Neural cell (in vitro differentiated cells): ENCODE measurements at regions not wholly inside any gene's neighbourhood (a gene's known extent, or its start where the extent isn't known, plus 50 kb on each side); places are given as distances from the start of the nearest gene placed in this dataset.

Experiments used
- H2AFZ ChIP-seq: fragments of 200-600, 300-800 bp; sonication (generic), shearing (Covaris generic); 2 replicates; pipeline ENCODE4 v1.6.0; 2014; ENCODE audit warnings: low read depth, mild to moderate bottlenecking, antibody characterized with exemption, low read length, moderate library complexity
- H3F3A ChIP-seq: fragments of 200-600 bp; shearing (Covaris generic); 2 replicates; pipeline ENCODE4 v1.6.1; 2016; ENCODE audit warnings: mild to moderate bottlenecking, moderate library complexity, mixed read lengths, antibody characterized with exemption, low read length; ENCODE audit not compliant: insufficient read depth, poor library complexity, severe bottlenecking
- H3K27ac ChIP-seq: fragments of 200-600, 300-800 bp; sonication (generic), shearing (Covaris generic); 2 replicates; pipeline ENCODE4 v1.5.1; 2014; ENCODE audit warnings: mild to moderate bottlenecking, low read length, moderate library complexity
- H3K27me3 ChIP-seq: fragments of 300-800, 200-600 bp; sonication (generic), shearing (Covaris generic); 2 replicates; pipeline ENCODE4 v1.6.0; 2014; ENCODE audit warnings: mild to moderate bottlenecking, low read depth, low read length, moderate library complexity; ENCODE audit not compliant: insufficient read depth
- H3K36me3 ChIP-seq: fragments of 300-800, 200-600 bp; sonication (generic), shearing (Covaris generic); 2 replicates; pipeline ENCODE4 v1.5.1; 2014; ENCODE audit warnings: mild to moderate bottlenecking, antibody characterized with exemption, low read length, moderate library complexity; ENCODE audit not compliant: insufficient read depth
- H3K4me2 ChIP-seq: fragments of 300-800, 200-600 bp; sonication (generic), shearing (Covaris generic); 2 replicates; pipeline ENCODE4 v1.6.0; 2014; ENCODE audit warnings: mild to moderate bottlenecking, low read length
- H3K4me3 ChIP-seq: fragments of 300-800, 200-600 bp; sonication (generic), shearing (Covaris generic); 2 replicates; pipeline ENCODE4 v1.5.1; 2014; ENCODE audit warnings: mild to moderate bottlenecking, low read length, moderate library complexity
- H3K79me2 ChIP-seq: fragments of 200-600 bp; shearing (Covaris generic); replicated peaks from 2 replicates; pipeline ENCODE4 v1.6.0; 2014; ENCODE audit warnings: mild to moderate bottlenecking, low read length, moderate library complexity; ENCODE audit not compliant: insufficient read depth
- H3K9ac ChIP-seq: fragments of 300-800, 200-600 bp; sonication (generic), shearing (Covaris generic); 2 replicates; pipeline ENCODE4 v1.6.1; 2016; ENCODE audit warnings: mild to moderate bottlenecking, low read length, mixed read lengths
- H3K9me2 ChIP-seq: fragments of 200-600 bp; shearing (Covaris generic); 2 replicates; pipeline ENCODE4 v1.6.1; 2016; ENCODE audit warnings: mild to moderate bottlenecking, low read length, mixed read lengths; ENCODE audit not compliant: insufficient read depth
- H3K9me3 ChIP-seq: fragments of 200-600, 300-800 bp; sonication (generic), shearing (Covaris generic); 2 replicates; pipeline ENCODE4 v1.6.1; 2016; ENCODE audit warnings: mild to moderate bottlenecking, mixed run types, low read length, moderate library complexity, mixed read lengths
- H4K20me1 ChIP-seq: fragments of 200-600 bp; shearing (Covaris generic); 2 replicates; pipeline ENCODE4 v1.6.1; 2016; ENCODE audit warnings: mild to moderate bottlenecking, mixed run types; ENCODE audit not compliant: insufficient read depth
- CTCF ChIP-seq: fragments of 450-650 bp; IDR thresholded peaks from 2 replicates; pipeline ENCODE4 v1.5.1; 2014; ENCODE audit warnings: antibody characterized with exemption, mild to moderate bottlenecking, moderate library complexity; ENCODE audit not compliant: poor library complexity, severe bottlenecking
- EP300 ChIP-seq: fragments of 450-650 bp; conservative IDR thresholded peaks from 2 replicates; pipeline ENCODE4 v1.6.1; 2014; ENCODE audit warnings: antibody characterized with exemption, mild to moderate bottlenecking, moderate library complexity; ENCODE audit not compliant: poor library complexity, severe bottlenecking
- EZH2 ChIP-seq: fragments of 200-600, 300-800 bp; shearing (Covaris generic), sonication (generic); IDR thresholded peaks from 2 replicates; pipeline ENCODE4 v1.6.1; 2014; ENCODE audit warnings: antibody characterized with exemption, low read length, borderline replicate concordance, mild to moderate bottlenecking; ENCODE audit not compliant: insufficient read depth, poor library complexity, severe bottlenecking
- MXI1 ChIP-seq: fragments of 450-650 bp; conservative IDR thresholded peaks from 2 replicates; pipeline ENCODE4 v1.6.1; 2014; ENCODE audit warnings: antibody characterized with exemption, mild to moderate bottlenecking; ENCODE audit not compliant: poor library complexity, severe bottlenecking
- POLR2AphosphoS5 ChIP-seq: IDR thresholded peaks from 2 replicates; pipeline ENCODE4 v1.6.1; 2012
- RAD21 ChIP-seq: fragments of 450-650 bp; conservative IDR thresholded peaks from 2 replicates; pipeline ENCODE4 v1.6.1; 2014; ENCODE audit warnings: antibody characterized with exemption, mild to moderate bottlenecking, moderate library complexity
- REST ChIP-seq: IDR thresholded peaks from 2 replicates; pipeline ENCODE4 v1.6.1; 2012; ENCODE audit warnings: borderline replicate concordance
- SMC3 ChIP-seq: fragments of 450-650 bp; conservative IDR thresholded peaks from 2 replicates; pipeline ENCODE4 v1.6.1; 2014; ENCODE audit warnings: antibody characterized with exemption, mild to moderate bottlenecking, moderate library complexity; ENCODE audit not compliant: poor library complexity
- TAF1 ChIP-seq: IDR thresholded peaks from 2 replicates; pipeline ENCODE4 v1.6.1; 2012; ENCODE audit warnings: low read depth

GRCh38 chrX:13198762-13199064, 121.1 kb downstream of the ATXN3L start:
- no peak overlapping the region for H2AFZ ChIP-seq
- H3K4me2 ChIP-seq, result no peak overlapping the region
- H3K4me3 ChIP-seq, result no peak overlapping the region
- no peaks in the 10 kb centered on the region for H3K36me3 ChIP-seq
- H3K9me3 ChIP-seq, result no peaks in the 10 kb centered on the region
- H3K27ac ChIP-seq, result no peak overlapping the region
- no peak overlapping the region for H3K9ac ChIP-seq
- H3F3A ChIP-seq, result no peaks in the 10 kb centered on the region
- TF ChIP-seq EP300 (no peak), TAF1 (no peak), SMC3 (no peak), EZH2 (no peak), RAD21 (no peak), MXI1 (no peak), CTCF (no peak), POLR2AphosphoS5 (no peak), REST (no peak)
- no peaks in the 10 kb centered on the region for H4K20me1 ChIP-seq
- no peaks in the 10 kb centered on the region for H3K79me2 ChIP-seq
- H3K27me3 ChIP-seq, result no peaks in the 10 kb centered on the region
- no peaks in the 10 kb centered on the region for H3K9me2 ChIP-seq

GRCh38 chrX:13198056-13198761, 121.6 kb downstream of the ATXN3L start:
- Histone ChIP-seq H2AFZ (no peak overlapping the region), H3K27me3 (no peaks in the 10 kb centered on the region), H3F3A (no peaks in the 10 kb centered on the region), H3K9ac (no peak overlapping the region), H4K20me1 (no peaks in the 10 kb centered on the region), H3K36me3 (no peaks in the 10 kb centered on the region), H3K27ac (no peak overlapping the region), H3K9me3 (no peaks in the 10 kb centered on the region), H3K9me2 (no peaks in the 10 kb centered on the region), H3K79me2 (no peaks in the 10 kb centered on the region), H3K4me3 (no peak overlapping the region), H3K4me2 (no peak overlapping the region)
- TF ChIP-seq CTCF, result no peak
- no peak for TF ChIP-seq TAF1
- TF ChIP-seq MXI1, result no peak
- no peak for TF ChIP-seq REST
- no peak for TF ChIP-seq RAD21
- no peak for TF ChIP-seq POLR2AphosphoS5
- no peak for TF ChIP-seq EZH2
- TF ChIP-seq SMC3, result no peak
- TF ChIP-seq EP300, result no peak
